Dendritic cell treated with granulocyte-macrophage colony-stimulating factor and Interleukin-4, amounts not matched to agents 40 ng/mL and 50 ng/mL, for 4 days (primary cell): ENCODE measurements at regions not wholly inside any gene's neighbourhood (a gene's known extent, or its start where the extent isn't known, plus 50 kb on each side); places are given as distances from the start of the nearest gene placed in this dataset.

Experiments
- H3K27ac Mint-ChIP-seq: one replicate; pipeline ENCODE4 v1.8.0; 2022; ENCODE audit warnings: mild to moderate bottlenecking, mixed read lengths
- H3K27me3 Mint-ChIP-seq: one replicate; pipeline ENCODE4 v1.8.0; 2022; ENCODE audit warnings: mild to moderate bottlenecking, mixed read lengths
- H3K36me3 Mint-ChIP-seq: one replicate; pipeline ENCODE4 v1.8.0; 2022; ENCODE audit warnings: low read depth, mixed read lengths
- H3K4me1 Mint-ChIP-seq: one replicate; pipeline ENCODE4 v1.8.0; 2022; ENCODE audit warnings: low read depth, mixed read lengths
- H3K4me3 Mint-ChIP-seq: one replicate; pipeline ENCODE4 v1.8.0; 2022; ENCODE audit warnings: mild to moderate bottlenecking, moderate library complexity, mixed read lengths
- H3K9me3 Mint-ChIP-seq: one replicate; pipeline ENCODE4 v1.8.0; 2022; ENCODE audit warnings: mixed read lengths
- intact Hi-C: fragments of 100-400 bp; cut with micrococcal nuclease; formaldehyde crosslinking; loops from one replicate; pipeline ENCODE4 v1.15.0; 2022

DNA sequence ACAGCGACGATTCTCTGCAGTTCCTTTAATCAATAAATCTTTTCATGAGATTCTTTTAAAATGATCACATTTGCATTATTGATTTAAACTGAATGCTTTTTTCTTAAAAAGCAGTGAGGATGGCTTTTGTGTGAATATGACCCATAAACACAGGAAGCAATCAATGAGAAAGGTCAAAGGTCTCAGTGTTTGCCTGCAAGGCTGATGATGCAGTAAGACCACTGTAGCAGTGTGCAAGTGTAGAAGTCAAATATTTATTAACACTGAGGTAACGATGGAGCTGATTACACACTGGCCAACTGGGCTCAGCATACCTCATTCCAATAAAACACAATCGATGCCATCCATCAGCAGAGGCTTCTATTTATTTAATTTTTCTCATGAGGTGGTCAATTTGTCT is 633.5 kb downstream of the DCDC2C start:
- H3K27ac Mint-ChIP-seq: no peak overlapping the region
- H3K9me3 Mint-ChIP-seq: no peaks in the 10 kb centered on the region

DNA sequence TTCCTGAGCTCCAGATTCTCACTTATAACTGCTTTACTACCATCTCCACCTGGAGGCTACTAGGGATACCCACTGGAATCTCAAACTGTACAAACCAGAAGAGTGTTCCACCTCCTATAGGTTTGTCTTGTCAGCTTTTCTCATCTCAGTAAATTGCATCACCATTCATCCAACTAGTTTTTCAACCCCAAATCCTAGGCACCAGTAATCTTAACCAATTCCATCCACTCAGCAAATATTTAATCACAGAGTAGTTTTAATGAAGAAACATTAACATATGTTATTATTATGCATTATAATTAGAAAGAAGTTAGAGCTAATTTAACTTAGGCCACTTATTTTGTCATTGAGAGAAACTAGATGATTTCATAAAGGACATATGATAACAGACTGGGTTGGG is 635.0 kb downstream of the DCDC2C start:
- Mint-ChIP-seq H3K4me3 (no peak overlapping the region), H3K9me3 (no peaks in the 10 kb centered on the region), H3K4me1 (no peaks in the 10 kb centered on the region), H3K27me3 (no peaks in the 10 kb centered on the region), H3K27ac (no peak overlapping the region), H3K36me3 (no peaks in the 10 kb centered on the region)
- intact Hi-C loops: no loop called here

More for the DNA sequence above, 633.5 kb downstream of the DCDC2C start:
- intact Hi-C loops: no loop called here
- Mint-ChIP-seq H3K36me3 (no peaks in the 10 kb centered on the region), H3K4me1 (no peaks in the 10 kb centered on the region), H3K4me3 (no peak overlapping the region), H3K27me3 (no peaks in the 10 kb centered on the region)

DNA sequence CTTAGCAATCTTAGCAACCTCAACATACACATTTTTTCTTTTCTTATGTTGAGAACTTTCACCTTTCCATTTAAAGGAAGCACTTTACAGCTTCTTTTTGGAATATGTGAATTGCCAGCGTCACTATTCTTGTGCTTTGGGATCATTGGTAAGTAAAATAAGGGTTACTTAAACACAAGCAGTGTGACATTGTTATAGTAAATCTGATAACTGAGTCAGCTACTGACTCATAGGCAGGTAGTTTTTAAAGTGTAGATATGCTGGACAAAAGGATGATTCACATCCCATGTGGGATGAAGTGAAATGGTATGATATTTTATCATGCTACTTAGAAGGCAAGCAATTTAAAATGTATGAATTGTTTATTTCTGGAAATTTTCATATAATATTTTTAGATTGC is 637.2 kb downstream of the DCDC2C start:
- Mint-ChIP-seq H3K27ac (no peak overlapping the region), H3K4me3 (no peak overlapping the region), H3K4me1 (no peaks in the 10 kb centered on the region), H3K36me3 (no peaks in the 10 kb centered on the region), H3K9me3 (no peaks in the 10 kb centered on the region), H3K27me3 (no peaks in the 10 kb centered on the region)
- intact Hi-C loops: no loop called here

DNA sequence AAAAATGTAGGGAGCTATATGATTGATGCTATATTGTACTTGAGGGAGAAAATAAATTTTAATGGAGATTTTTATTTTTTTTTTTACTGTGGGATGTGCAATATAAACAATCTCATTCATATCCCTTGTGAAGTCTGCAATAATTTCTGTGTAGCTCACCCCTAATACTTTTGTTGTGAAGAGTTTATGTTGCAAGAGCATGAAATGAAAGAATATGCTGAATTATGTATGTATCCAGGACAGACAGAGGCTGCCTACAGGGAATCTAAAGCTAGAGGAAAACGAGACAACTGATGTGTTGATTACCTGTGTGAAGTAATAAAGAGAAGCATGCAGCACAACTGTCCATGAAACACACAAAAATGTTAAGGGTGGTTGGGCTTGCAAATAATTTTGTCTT is 643.3 kb downstream of the DCDC2C start:
- Mint-ChIP-seq H3K4me3 (no peak overlapping the region), H3K9me3 (no peaks in the 10 kb centered on the region), H3K27ac (no peak overlapping the region), H3K36me3 (no peaks in the 10 kb centered on the region), H3K4me1 (no peaks in the 10 kb centered on the region), H3K27me3 (no peaks in the 10 kb centered on the region)
- intact Hi-C loops: no loop called here

DNA sequence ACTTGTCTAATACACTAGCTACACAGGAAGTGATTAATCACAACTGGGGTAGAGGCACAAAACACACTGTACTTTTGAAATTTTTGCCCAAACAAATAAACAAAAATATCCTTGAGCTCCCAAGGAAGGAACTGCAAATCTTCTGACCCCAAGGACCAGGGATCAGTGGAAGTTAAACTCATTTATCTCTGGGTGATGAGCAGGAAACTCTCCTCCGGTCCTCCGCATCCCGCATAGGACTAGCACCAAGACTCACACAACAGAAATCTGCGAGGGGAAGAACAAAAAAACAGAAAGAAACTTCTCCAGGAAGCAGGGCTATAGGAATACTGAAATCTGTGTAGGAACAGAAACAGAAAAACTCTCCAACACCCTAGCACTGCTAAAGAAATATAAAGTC is 650.3 kb downstream of the DCDC2C start:
- Mint-ChIP-seq H3K9me3 (no peaks in the 10 kb centered on the region), H3K4me1 (no peaks in the 10 kb centered on the region), H3K27me3 (no peaks in the 10 kb centered on the region), H3K4me3 (no peak overlapping the region), H3K27ac (no peak overlapping the region), H3K36me3 (no peaks in the 10 kb centered on the region)
- intact Hi-C loops: no loop called here

DNA sequence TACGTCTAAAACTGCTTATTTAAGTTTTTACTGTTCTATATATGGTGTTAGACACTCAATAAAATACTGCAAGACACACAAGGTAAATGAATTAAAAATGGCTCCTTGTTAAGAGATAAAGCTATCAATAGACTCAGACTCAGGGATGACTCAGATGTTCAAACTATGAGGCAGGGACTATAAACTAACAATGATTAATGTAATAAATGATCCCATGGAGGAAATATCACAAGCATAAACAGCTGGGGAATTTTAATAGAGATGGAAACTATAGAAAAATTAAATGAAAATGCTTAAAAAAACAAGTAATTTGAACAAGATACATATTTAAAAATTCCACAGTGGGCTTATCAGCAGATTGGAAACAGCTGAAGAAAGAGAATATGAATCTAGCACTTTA is 650.8 kb downstream of the DCDC2C start:
- Mint-ChIP-seq H3K27ac (no peak overlapping the region), H3K9me3 (no peaks in the 10 kb centered on the region), H3K27me3 (no peaks in the 10 kb centered on the region), H3K4me3 (no peak overlapping the region), H3K4me1 (no peaks in the 10 kb centered on the region), H3K36me3 (no peaks in the 10 kb centered on the region)
- intact Hi-C loops: no loop called here

GRCh38 chr2:4354678-4355077 is 651.3 kb downstream of the DCDC2C start:
- Mint-ChIP-seq H3K27me3 (no peaks in the 10 kb centered on the region), H3K4me3 (no peak overlapping the region), H3K36me3 (no peaks in the 10 kb centered on the region), H3K9me3 (no peaks in the 10 kb centered on the region), H3K27ac (no peak overlapping the region), H3K4me1 (no peaks in the 10 kb centered on the region)
- intact Hi-C loops: no loop called here

DNA sequence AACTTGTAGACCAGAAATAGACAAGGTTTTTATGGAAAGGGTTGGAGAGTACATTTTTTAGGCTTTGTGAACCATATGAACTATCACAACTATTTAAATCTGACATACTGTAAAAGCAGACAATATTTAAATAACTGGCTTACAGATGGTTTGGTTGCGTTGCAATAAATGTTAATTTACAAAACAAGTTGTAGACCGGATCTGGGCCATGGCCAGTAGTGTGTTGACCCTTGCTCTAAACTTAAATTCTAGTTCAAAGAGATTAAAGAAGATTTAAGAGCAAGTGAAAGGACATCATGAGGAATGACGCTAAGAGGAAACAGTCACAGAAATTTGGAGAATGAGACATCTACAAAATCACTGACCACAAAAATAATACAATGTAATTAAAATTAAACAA is 652.7 kb downstream of the DCDC2C start:
- H3K27ac Mint-ChIP-seq: no peak overlapping the region
- intact Hi-C loops: no loop called here
- no peak overlapping the region for H3K4me3 Mint-ChIP-seq

DNA sequence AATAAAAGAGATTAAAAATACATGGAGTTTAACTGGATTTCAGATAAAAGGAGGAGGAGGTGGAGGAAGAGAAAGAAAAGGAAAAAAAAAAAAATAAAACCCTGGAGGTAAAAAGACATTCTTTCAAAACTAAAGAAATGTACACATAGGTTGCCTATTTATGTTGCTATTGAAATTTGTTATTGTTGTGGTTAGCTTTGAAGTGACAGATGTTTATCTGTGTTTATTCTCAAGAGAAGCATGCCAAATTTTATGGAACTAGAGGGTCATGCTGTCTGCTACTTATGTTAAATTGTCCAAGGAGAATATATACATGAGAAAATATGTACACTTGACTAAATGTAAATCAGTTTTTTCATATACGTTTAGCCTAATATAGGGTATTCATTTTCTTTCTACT is 653.2 kb downstream of the DCDC2C start:
- Mint-ChIP-seq H3K27me3 (no peaks in the 10 kb centered on the region), H3K4me1 (no peaks in the 10 kb centered on the region), H3K4me3 (no peak overlapping the region), H3K36me3 (no peaks in the 10 kb centered on the region), H3K9me3 (no peaks in the 10 kb centered on the region), H3K27ac (no peak overlapping the region)
- intact Hi-C loops: no loop called here

More for the DNA sequence above, 652.7 kb downstream of the DCDC2C start:
- Mint-ChIP-seq H3K4me1 (no peaks in the 10 kb centered on the region), H3K36me3 (no peaks in the 10 kb centered on the region), H3K9me3 (no peaks in the 10 kb centered on the region), H3K27me3 (no peaks in the 10 kb centered on the region)

DNA sequence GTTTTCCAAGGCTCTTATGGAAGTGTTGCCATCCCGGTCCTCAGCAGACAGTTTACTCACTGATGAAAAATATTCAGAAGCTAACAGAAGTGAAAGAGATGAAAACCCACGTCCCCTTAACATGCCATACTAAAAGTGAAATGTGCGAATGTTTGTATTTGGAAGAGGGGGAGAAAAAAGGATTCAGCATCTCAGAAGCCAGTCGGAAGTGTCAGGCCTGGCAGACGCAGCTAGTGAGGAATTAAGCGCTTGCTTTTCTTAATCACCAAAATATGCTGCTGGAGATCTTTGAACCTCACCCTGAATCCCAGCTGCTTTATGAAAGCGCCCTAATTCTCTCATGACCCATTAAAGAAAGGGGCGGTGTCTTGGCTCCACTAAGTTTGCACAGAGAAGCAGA is 653.7 kb downstream of the DCDC2C start:
- Mint-ChIP-seq H3K27ac (no peak overlapping the region), H3K9me3 (no peaks in the 10 kb centered on the region), H3K27me3 (no peaks in the 10 kb centered on the region), H3K4me1 (no peaks in the 10 kb centered on the region), H3K4me3 (no peak overlapping the region), H3K36me3 (no peaks in the 10 kb centered on the region)
- intact Hi-C loops: no loop called here

GRCh38 chr2:4358837-4359236 is 655.5 kb downstream of the DCDC2C start:
- H3K4me3 Mint-ChIP-seq: no peak overlapping the region
- H3K36me3 Mint-ChIP-seq: no peaks in the 10 kb centered on the region
- no peaks in the 10 kb centered on the region for H3K4me1 Mint-ChIP-seq
- no peaks in the 10 kb centered on the region for H3K9me3 Mint-ChIP-seq
- H3K27ac Mint-ChIP-seq: no peak overlapping the region
- H3K27me3 Mint-ChIP-seq: no peaks in the 10 kb centered on the region
- intact Hi-C loops: no loop called here

DNA sequence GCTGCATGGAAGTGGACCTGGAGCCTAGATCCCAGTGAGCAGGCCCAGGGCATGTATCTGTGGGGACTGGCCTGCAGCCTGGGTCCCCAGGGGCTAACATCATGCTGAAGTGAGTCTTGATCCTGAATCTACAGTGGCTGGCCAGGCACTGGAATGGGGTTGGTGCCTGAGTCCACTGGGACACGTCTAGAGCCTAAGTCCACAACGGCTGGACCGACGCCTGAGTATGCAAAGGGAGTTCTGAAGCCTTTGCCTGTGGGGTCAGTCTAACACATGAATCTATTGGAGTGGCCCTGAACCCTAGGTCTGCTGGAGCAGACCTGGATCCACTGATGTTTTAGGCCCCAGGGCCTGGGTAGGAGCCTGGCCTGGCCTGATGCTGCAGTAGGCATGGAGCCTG is 665.5 kb downstream of the DCDC2C start:
- Mint-ChIP-seq H3K4me1 (no peaks in the 10 kb centered on the region), H3K27ac (no peak overlapping the region), H3K4me3 (no peak overlapping the region), H3K27me3 (no peaks in the 10 kb centered on the region), H3K9me3 (peaks cover 42% of the 10 kb centered on the region), H3K36me3 (no peaks in the 10 kb centered on the region)
- intact Hi-C loops: no loop called here

- Mint-ChIP-seq H3K4me1 (no peaks in the 10 kb centered on the region), H3K27me3 (no peaks in the 10 kb centered on the region), H3K27ac (no peak overlapping the region), H3K36me3 (no peaks in the 10 kb centered on the region), H3K9me3 (peaks cover 42% of the 10 kb centered on the region), H3K4me3 (no peak overlapping the region)
- intact Hi-C loops: no loop called here
Observed at GRCh38 chr2:4369826-4370419, 666.5 kb downstream of the DCDC2C start.

DNA sequence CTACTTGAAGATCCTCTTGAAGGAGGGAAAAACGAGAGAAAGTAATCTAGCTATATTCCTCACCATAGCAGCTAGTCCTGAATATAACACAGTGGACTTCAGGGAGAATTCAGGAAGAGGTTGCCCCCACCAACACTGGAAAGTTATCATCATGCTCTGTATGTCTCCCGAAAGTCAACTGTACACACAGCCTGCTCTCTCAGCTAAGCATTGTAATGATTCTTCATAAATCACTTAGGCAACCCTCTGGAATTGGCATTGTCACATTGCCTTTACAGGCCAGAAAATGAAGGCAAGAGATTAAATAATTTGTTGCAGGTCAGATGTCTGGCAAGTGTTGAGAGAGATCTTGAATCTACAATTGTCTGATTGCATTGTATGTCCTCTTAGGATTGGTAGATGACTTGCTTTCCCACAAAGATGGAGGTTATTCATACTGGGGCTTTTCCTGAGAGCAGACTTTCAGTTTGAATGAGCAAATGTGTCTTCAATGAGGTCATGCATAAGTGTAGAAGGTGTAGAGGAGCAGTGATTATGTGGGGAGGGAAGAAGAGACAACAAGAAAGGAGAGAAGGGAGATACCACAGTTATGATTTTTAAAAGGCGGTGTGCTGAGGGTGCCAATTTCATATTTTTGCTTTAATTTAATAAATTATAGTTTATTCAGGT is 667.2 kb downstream of the DCDC2C start:
- Mint-ChIP-seq H3K36me3 (no peaks in the 10 kb centered on the region), H3K27me3 (no peaks in the 10 kb centered on the region), H3K4me1 (no peaks in the 10 kb centered on the region), H3K9me3 (peaks cover 45% of the 10 kb centered on the region), H3K4me3 (no peak overlapping the region), H3K27ac (no peak overlapping the region)
- intact Hi-C loops: no loop called here

- intact Hi-C loops: no loop called here
- H3K27ac Mint-ChIP-seq: no peak overlapping the region
- no peaks in the 10 kb centered on the region for H3K27me3 Mint-ChIP-seq
- H3K4me1 Mint-ChIP-seq: no peaks in the 10 kb centered on the region
- H3K9me3 Mint-ChIP-seq: peaks cover 19% of the 10 kb centered on the region
- H3K4me3 Mint-ChIP-seq: no peak overlapping the region
- no peaks in the 10 kb centered on the region for H3K36me3 Mint-ChIP-seq
Observed at GRCh38 chr2:4381049-4381448, 677.7 kb downstream of the DCDC2C start.
